Peyer's patch (tissue), 4 donors: ENCODE measurements at regions not wholly inside any gene's neighbourhood (a gene's known extent, or its start where the extent isn't known, plus 50 kb on each side); places are given as distances from the start of the nearest gene placed in this dataset.

ENCODE experiments used
- DNase-seq, 3 donors: peaks; one replicate each; pipeline ENCODE4 v3.0.0-alpha.2; 2017 to 2019
- H3K27ac ChIP-seq, 4 donors: fragments of 200-600 bp; sonication (generic); one replicate each; pipeline ENCODE4 v1.5.1; 2016 to 2019
- H3K27me3 ChIP-seq, 2 donors: fragments of 200-600 bp; sonication (generic); one replicate each; pipeline ENCODE4 v1.5.1; 2019
- H3K36me3 ChIP-seq, 3 donors: fragments of 200-600 bp; sonication (generic); one replicate each; pipeline ENCODE4 v1.5.1; 2016 to 2019
- H3K4me1 ChIP-seq, 4 donors: fragments of 200-600 bp; sonication (generic); one replicate each; pipeline ENCODE4 v1.5.1; 2016 to 2019
- H3K4me3 ChIP-seq, 4 donors: fragments of 200-600 bp; sonication (generic); 1 replicate in 3 of 4; 2 replicates in 1 of 4; pipeline ENCODE4 v1.5.1; 2016 to 2019; ENCODE audit warnings: mild to moderate bottlenecking in 1 of 4
- H3K9me3 ChIP-seq, 4 donors: fragments of 200-600 bp; sonication (generic); one replicate each; pipeline ENCODE4 v1.5.1; 2016 to 2019; ENCODE audit warnings: mild to moderate bottlenecking in 1 of 4
- POLR2A ChIP-seq, 2 donors: fragments of 450-650 bp; IDR thresholded peaks; one replicate each; pipeline ENCODE4 v1.5.1; 2017; ENCODE audit warnings: antibody characterized with exemption in 2 of 2, mild to moderate bottlenecking in 2 of 2, moderate library complexity in 2 of 2
- TF ChIP-seq, protein P1 (sequence below), 6 experiments: fragments of 450-650 bp in 4 of 6; fragments of 200-600 bp in 2 of 6; sonication (generic) in 1 of 6; IDR thresholded peaks; one replicate each; pipeline ENCODE4 v1.5.1; 2017 to 2019; ENCODE audit warnings: antibody characterized with exemption in 6 of 6, mild to moderate bottlenecking in 3 of 6, moderate library complexity in 1 of 6

DNA sequence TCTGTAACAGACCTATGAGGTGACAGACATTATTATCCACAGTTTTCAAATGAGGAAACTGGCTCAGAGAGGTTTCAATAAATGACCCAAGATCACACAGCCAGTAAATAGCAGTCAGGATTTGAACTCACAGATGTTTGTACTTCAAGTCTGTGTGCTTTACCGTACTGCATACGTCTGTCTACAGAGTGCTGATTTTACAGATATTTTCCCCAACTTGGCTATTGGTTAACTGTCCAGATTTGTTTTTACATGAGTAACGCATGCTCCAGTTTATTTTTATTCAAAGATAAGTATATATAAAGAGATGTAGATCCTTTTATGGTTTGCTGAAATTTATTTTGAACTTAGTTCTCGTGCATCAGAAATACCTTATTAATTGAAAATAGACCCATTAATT, 65.7 kb upstream of the SLC38A2 start:
- H3K9me3 ChIP-seq = no peaks in the 10 kb centered on the region
- no peaks in the 10 kb centered on the region for H3K27me3 ChIP-seq
- DNase-seq = no peak
- no peak overlapping the region for H3K4me3 ChIP-seq
- H3K27ac ChIP-seq = no peak overlapping the region
- no peaks in the 10 kb centered on the region for H3K4me1 ChIP-seq
- no peaks in the 10 kb centered on the region for H3K36me3 ChIP-seq
- no peak for TF ChIP-seq POLR2A (IDR thresholded peaks at IDR 0.05)
- TF ChIP-seq, protein P1, sequence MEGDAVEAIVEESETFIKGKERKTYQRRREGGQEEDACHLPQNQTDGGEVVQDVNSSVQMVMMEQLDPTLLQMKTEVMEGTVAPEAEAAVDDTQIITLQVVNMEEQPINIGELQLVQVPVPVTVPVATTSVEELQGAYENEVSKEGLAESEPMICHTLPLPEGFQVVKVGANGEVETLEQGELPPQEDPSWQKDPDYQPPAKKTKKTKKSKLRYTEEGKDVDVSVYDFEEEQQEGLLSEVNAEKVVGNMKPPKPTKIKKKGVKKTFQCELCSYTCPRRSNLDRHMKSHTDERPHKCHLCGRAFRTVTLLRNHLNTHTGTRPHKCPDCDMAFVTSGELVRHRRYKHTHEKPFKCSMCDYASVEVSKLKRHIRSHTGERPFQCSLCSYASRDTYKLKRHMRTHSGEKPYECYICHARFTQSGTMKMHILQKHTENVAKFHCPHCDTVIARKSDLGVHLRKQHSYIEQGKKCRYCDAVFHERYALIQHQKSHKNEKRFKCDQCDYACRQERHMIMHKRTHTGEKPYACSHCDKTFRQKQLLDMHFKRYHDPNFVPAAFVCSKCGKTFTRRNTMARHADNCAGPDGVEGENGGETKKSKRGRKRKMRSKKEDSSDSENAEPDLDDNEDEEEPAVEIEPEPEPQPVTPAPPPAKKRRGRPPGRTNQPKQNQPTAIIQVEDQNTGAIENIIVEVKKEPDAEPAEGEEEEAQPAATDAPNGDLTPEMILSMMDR (IDR thresholded peaks at IDR 0.05) = no peak

DNA sequence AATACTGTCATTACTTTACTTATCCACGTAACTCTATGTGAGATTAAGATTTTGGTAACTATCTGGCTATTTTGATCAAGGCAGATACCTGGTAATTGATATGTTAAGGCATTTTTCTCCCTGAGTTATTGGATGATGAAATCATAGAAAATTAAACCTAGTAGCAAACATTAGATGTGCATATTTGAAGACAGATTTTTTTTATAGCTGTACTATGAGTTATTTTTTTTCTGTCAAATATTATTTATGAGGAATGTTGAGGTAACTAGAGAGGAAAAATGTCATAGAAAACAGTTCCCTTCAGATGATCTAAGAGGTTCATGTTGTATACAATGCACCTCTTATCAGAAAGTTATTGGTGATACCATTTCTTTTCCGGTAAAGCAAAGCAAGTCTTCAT, 64.9 kb upstream of the SLC38A2 start:
- H3K4me1 ChIP-seq = no peaks in the 10 kb centered on the region
- no peak overlapping the region for H3K4me3 ChIP-seq
- no peak overlapping the region for H3K27ac ChIP-seq
- TF ChIP-seq, protein P1 (IDR thresholded peaks at IDR 0.05) = no peak
- TF ChIP-seq POLR2A (IDR thresholded peaks at IDR 0.05) = no peak
- no peaks in the 10 kb centered on the region for H3K27me3 ChIP-seq
- no peak for DNase-seq
- no peaks in the 10 kb centered on the region for H3K36me3 ChIP-seq
- no peaks in the 10 kb centered on the region for H3K9me3 ChIP-seq

DNA sequence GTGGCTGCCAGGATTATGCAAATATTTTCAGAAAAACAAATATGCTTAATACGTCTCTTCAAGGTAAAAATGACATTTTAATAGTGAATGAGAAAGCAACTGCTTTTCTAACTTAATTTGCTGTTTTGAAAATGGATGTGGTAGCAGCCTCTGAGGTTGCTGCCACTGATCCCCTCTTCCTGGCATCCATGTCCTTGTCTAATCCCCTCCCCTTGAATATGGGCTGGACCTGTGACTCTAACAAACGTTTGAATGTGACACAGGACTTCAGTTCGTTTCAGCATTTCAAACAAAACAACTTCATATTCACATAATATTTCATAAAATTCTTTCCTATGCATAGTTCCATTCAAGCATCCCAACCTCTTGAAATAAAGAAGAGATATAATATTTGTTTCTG, 64.2 kb upstream of the SLC38A2 start:
- no peaks in the 10 kb centered on the region for H3K36me3 ChIP-seq
- H3K4me3 ChIP-seq = no peak overlapping the region
- TF ChIP-seq, protein P1 (IDR thresholded peaks at IDR 0.05) = no peak
- no peak for TF ChIP-seq POLR2A (IDR thresholded peaks at IDR 0.05)
- no peaks in the 10 kb centered on the region for H3K4me1 ChIP-seq
- DNase-seq = no peak
- H3K27ac ChIP-seq = no peak overlapping the region
- H3K9me3 ChIP-seq = no peaks in the 10 kb centered on the region
- no peaks in the 10 kb centered on the region for H3K27me3 ChIP-seq

GRCh38 chr12:46435625-46436024, 63.1 kb upstream of the SLC38A2 start:
- no peaks in the 10 kb centered on the region for H3K27me3 ChIP-seq
- no peaks in the 10 kb centered on the region for H3K4me1 ChIP-seq
- no peaks in the 10 kb centered on the region for H3K36me3 ChIP-seq
- no peaks in the 10 kb centered on the region for H3K9me3 ChIP-seq
- DNase-seq = no peak
- TF ChIP-seq POLR2A (IDR thresholded peaks at IDR 0.05) = no peak
- TF ChIP-seq, protein P1 (IDR thresholded peaks at IDR 0.05) = no peak
- no peak overlapping the region for H3K27ac ChIP-seq
- H3K4me3 ChIP-seq = no peak overlapping the region

DNA sequence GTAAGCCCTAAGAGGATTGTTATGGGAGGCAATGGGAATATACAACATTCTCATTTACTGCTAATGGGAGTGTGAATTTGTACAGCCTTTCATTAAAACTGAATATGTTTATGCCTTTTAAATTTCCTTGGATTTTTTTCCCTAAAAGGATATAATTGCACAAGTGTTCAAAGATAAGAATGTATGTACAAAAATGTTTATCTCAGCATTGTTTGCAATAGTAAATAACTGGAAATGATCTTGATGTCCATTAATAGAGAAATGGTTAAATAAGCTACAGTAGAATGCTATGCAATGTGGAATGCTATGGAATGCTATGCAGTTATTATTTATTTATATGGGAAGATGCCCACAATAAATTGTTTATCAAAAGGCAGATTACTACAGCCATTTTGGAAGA, 62.5 kb upstream of the SLC38A2 start:
- DNase-seq = no peak
- TF ChIP-seq, protein P1 (IDR thresholded peaks at IDR 0.05) = no peak
- TF ChIP-seq POLR2A (IDR thresholded peaks at IDR 0.05) = no peak
- H3K27ac ChIP-seq = no peak overlapping the region
- no peaks in the 10 kb centered on the region for H3K27me3 ChIP-seq
- no peaks in the 10 kb centered on the region for H3K4me1 ChIP-seq
- H3K4me3 ChIP-seq = no peak overlapping the region
- H3K9me3 ChIP-seq = no peaks in the 10 kb centered on the region
- H3K36me3 ChIP-seq = no peaks in the 10 kb centered on the region

DNA sequence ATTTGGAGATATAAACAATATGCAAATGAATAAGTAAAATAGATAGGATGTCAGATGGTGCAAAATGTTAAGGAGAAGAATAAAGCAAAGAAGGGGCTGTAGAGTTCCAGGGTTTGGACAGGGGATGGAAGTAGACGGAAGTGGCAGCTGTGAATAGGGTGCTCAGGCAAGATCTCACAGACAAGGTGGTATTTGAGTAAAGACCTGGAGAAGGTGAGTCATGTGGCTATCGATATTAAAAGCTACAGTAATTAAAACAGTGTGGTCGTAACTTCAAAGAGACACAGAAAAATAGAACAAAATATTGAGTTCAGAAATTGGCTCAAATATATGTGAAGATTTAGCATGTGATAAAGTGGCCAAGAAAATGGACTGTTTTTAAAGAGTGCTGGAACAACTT, 61.3 kb upstream of the SLC38A2 start:
- no peaks in the 10 kb centered on the region for H3K4me1 ChIP-seq
- H3K9me3 ChIP-seq = no peaks in the 10 kb centered on the region
- DNase-seq = no peak
- no peaks in the 10 kb centered on the region for H3K27me3 ChIP-seq
- TF ChIP-seq, protein P1 (IDR thresholded peaks at IDR 0.05) = no peak
- no peak for TF ChIP-seq POLR2A (IDR thresholded peaks at IDR 0.05)
- H3K4me3 ChIP-seq = no peak overlapping the region
- no peaks in the 10 kb centered on the region for H3K36me3 ChIP-seq
- H3K27ac ChIP-seq = no peak overlapping the region
